Fibroblast of peridontal ligament (primary cell): ENCODE measurements at regions not wholly inside any gene's neighbourhood (a gene's known extent, or its start where the extent isn't known, plus 50 kb on each side); places are given as distances from the start of the nearest gene placed in this dataset.
"Not testable (repeated sequence)": the region's sequence is repeated elsewhere in the genome, so short reads cannot be mapped to it uniquely, and the experiment has no call there.

Experiments used
- DNase-seq: peaks from one replicate; pipeline ENCODE4 v3.0.0-alpha.2; 2010; ENCODE audit errors: extremely low read depth

DNA sequence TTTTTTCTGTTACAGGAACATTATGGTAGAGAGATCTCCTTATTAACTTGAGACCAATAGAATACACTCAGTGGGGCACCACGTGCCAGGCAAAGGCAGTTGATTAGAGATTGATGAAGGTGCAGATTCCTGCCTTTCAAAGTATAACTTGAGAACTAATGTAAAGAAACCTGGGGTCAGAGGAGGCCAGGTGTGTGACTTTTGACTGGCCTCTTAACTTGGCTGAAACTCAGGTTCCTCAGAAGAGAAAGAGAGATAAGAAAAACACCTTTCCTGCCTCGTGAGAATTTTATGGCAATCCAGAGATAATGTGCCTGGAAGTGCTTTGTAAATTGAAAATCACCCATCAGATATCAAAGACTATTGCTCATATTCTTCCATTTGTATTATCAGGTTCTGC is 110.7 kb upstream of the GZMB start:
- no peak for DNase-seq

DNA sequence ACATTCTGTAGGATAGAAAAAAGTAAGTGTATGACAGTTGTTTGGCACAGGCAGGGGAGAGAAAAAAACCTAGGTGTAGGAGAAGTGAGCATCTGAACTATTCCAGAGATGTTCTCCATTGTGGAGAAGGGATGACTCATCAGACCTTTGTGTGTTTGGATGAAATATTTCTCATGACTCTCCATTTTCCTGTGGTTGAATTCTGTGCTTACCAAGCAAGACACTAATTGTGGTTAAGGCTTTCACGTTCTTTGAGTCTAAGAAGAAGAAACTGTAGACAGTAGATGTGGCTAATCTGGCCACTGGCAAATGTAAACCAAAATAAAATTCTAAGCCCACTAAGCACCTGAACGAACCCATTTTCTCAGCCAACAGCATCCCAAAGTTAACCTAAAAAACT is 107.9 kb upstream of the GZMB start:
- peak; percentile 5 for DNase-seq

- DNase-seq: no peak
These were observed 102.1 kb upstream of the GZMB start for GRCh38 chr14:24735984-24736630.

DNA sequence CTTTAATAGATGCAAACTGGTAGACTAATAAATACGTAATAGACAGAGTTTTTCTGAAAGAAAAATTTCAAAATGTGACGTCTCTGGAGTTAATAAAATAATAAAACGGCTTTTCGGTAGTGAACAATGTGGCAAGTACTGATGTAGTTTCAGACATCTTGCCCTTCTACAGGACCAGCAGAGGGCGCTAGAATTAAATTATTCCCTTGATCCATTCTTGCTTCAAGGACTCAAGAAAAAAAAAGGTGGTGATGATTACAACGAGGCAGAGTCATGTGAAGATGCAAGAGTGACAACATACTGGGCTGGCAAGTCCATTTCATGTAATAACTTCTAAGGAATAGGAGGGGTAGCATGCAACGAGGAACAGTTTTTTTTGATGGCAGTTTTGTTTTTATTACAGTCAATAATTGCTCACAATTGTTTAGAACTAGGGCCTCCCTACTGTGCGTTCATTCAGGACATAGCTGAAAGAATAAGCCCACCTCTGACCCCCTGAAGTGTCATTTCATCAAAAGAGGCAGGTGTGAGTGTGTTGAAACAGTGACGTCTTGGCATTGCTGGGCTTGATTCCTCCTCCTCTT is 101.0 kb upstream of the GZMB start:
- DNase-seq: peak; percentile 85

DNA sequence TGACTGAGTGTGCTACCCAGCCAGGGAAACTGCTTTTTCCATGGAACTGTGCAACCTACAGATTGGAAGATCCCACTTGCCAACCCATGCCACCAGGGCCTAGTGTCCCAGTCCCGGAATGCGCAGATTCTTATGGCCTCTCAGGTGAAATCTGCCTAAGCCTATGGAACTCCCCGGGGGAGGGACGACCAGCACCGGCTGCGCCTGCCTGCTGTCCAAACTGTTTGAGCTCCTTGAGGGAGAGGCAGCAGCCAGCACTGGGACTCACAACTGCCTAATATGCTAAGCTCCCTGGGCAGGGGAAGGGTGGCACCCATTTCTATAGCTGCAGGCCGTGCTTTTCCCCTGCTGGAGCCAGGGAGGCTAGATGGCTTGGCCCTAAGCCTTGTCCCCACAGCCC is 92.5 kb upstream of the GZMB start:
- no peak for DNase-seq

- no peak for DNase-seq
These were observed 91.3 kb upstream of the GZMB start for GRCh38 chr14:24725311-24725710.

- no peak for DNase-seq
These were observed 87.8 kb upstream of the GZMB start for GRCh38 chr14:24721775-24722174.

- DNase-seq: no peak
These were observed 81.2 kb upstream of the GZMB start for GRCh38 chr14:24715239-24715638.

GRCh38 chr14:24713404-24713803 is 79.4 kb upstream of the GZMB start:
- DNase-seq: no peak

DNA sequence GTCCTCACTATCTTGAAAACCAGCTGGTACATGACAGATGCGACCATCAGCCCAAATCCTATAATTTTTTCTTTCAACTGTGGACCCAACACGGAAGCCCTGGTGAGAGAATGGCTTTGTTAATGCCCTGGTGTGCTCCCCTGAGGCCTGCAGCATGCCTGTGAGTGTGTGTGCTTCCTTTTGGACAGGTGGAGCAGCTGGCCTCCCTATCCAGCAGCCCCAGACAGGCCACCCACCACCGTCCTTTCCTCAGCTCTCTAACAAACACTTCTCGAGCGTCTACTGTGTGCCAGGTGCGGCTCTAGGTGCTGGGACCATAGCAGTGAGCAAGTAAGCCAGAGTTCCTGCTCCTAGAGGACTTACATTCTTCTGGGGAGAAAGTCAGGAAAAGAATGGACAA is 78.9 kb upstream of the GZMB start:
- no peak for DNase-seq

GRCh38 chr14:24712374-24712773 is 78.4 kb upstream of the GZMB start:
- DNase-seq: no peak

DNA sequence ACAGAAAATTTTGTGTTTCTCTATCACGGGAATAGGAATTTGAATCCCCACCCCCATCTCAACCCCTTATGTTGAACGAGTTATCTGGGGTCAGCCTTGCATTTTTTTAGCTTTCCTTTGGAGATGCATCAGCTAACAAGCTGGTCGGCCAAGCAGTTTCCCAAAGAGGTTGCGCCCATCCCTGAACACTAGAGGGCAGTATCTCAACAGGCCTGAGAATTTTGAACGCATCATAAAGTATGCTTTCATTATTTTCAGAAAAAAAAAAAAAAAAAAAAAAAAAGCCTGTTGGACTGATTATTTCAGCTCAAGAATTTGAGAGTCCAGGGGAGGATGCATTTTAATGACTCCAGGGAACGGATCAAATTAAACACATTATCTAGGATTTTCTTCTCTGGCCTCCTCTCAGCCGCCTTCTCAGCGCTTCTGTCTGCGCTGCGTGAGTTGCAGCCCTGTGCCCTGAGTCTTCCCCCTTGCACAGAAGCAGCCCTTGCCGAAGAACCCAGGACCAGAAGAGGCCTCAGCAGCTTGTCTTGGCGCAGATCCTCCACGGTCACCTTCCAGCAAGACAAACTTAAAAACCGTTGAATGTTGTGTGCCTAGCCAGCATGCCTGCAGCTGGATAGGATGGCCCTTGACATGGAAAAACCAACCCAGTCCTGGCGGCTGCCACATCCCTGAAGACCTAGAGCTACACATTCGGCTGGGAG is 76.6 kb upstream of the GZMB start:
- DNase-seq: peak; percentile 77

- DNase-seq: no peak
These were observed 74.7 kb upstream of the GZMB start for GRCh38 chr14:24708684-24709083.

DNA sequence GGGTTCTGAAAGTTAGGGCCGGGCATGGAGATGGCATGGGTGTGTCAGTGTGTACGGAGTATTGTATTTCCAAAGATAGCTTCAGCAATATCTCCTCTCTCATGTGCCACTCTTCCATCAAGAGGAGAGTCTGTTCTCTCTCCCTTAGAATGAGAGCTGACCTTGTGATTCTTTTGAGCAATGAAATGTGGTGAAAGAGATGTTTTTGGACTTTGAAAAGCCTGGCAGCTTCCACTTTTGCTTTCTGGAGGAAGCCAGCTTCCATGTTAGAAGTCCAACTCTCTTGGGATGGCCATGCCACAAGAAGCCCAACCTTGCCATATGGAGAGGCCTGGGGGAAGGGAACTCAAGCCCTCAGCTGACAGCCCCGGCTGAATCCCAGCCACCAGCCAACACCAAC is 72.4 kb upstream of the GZMB start:
- no peak for DNase-seq

DNA sequence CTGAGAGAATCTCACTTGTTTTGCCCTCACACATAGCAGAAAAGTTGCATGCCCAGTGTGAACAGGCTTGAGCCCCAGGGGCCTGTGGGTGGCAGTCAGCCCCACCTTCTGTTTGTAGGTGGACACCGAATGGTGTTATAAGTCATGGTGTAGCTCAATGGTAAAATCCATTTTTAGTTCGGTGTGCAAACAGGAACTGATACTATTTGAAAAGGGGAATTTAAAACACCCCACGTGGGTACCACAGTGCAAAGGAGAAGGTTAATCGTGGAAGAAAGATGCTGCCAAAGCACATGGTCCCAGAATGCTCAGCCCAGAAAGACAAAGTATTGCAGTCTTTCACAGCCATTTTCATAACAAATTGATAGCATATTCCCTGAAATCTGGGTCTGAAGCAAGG is 71.8 kb upstream of the GZMB start:
- no peak for DNase-seq

DNA sequence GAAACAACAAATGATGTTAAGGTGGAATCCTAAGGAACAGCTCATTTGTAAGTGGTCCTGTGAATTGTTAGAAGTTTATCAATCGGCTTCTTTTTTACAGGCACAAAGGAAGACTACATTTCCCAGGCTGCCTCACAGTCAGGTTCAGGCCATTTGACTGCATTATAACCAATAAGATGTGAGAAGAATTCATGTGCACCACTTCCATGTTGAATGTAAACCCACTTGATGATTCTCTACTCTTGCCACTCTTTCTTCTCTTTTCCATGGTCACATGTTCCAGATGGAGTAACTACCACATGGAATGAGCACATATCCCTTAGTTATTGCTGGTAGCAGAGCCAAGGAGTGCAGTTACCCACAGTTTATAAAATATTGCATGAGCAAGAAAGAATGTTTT is 67.1 kb upstream of the GZMB start:
- no peak for DNase-seq

DNA sequence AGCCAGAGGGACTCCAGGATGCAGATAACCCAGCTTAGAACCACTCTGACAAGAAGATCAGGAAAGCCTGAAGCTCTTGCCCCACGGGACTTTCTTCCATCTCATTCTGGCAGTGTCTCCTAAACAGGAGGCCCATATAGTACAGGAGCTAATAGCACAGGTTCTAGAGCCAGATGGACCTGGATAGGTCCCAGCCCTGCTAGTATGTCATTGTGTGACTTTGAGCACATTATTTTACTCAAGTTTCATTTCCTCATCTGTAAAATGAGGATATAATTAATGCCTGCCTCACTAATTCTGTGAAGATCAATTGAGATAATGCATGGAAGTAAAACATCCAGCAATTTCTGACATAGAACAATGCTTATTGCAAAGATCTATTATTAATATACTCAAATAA is 66.5 kb upstream of the GZMB start:
- no peak for DNase-seq

- DNase-seq: no peak
These were observed 65.1 kb upstream of the GZMB start for GRCh38 chr14:24699052-24699451.

- not testable (repeated sequence) for DNase-seq
These were observed 62.4 kb upstream of the GZMB start for GRCh38 chr14:24696280-24696920.

GRCh38 chr14:24695265-24696241 is 61.6 kb upstream of the GZMB start:
- no peak for DNase-seq

GRCh38 chr14:24694680-24695079 is 60.7 kb upstream of the GZMB start:
- DNase-seq: no peak

- DNase-seq: no peak
These were observed 60.0 kb upstream of the GZMB start for GRCh38 chr14:24693983-24694382.
